GM23248 (cell line): ENCODE measurements at regions not wholly inside any gene's neighbourhood (a gene's known extent, or its start where the extent isn't known, plus 50 kb on each side); places are given as distances from the start of the nearest gene placed in this dataset.

Experiments used
- DNase-seq: peaks from one replicate; pipeline ENCODE4 v3.0.0-alpha.2; 2015
- H2AFZ ChIP-seq: fragments of 200-600 bp; sonication (generic); 2 replicates; pipeline ENCODE4 v1.6.1; 2016; ENCODE audit warnings: antibody characterized with exemption
- H3F3A ChIP-seq: fragments of 200-600 bp; sonication (generic); 2 replicates; pipeline ENCODE4 v1.6.1; 2016; ENCODE audit warnings: mild to moderate bottlenecking, antibody characterized with exemption, mixed run types; ENCODE audit not compliant: insufficient read depth
- H3K27ac ChIP-seq: fragments of 200-600 bp; sonication (generic); 2 replicates; pipeline ENCODE4 v1.5.1; 2016; ENCODE audit warnings: mild to moderate bottlenecking
- H3K27me3 ChIP-seq: fragments of 200-600 bp; sonication (generic); replicated peaks from 2 replicates; pipeline ENCODE4 v1.6.1; 2016; ENCODE audit warnings: mild to moderate bottlenecking; ENCODE audit not compliant: insufficient read depth
- H3K36me3 ChIP-seq: fragments of 200-600 bp; sonication (generic); 2 replicates; pipeline ENCODE4 v1.6.1; 2016; ENCODE audit warnings: low read depth, mild to moderate bottlenecking
- H3K4me1 ChIP-seq: fragments of 200-600 bp; sonication (generic); 2 replicates; pipeline ENCODE4 v1.6.1; 2016; ENCODE audit warnings: mild to moderate bottlenecking; ENCODE audit not compliant: insufficient read depth
- H3K4me2 ChIP-seq: fragments of 200-600 bp; sonication (generic); one replicate; pipeline ENCODE4 v1.6.1; 2016; ENCODE audit warnings: mild to moderate bottlenecking; ENCODE audit not compliant: unreplicated experiment
- H3K4me3 ChIP-seq: fragments of 200-600 bp; sonication (generic); 2 replicates; pipeline ENCODE4 v1.5.1; 2016; ENCODE audit warnings: mild to moderate bottlenecking
- H3K79me2 ChIP-seq: fragments of 200-600 bp; sonication (generic); 2 replicates; pipeline ENCODE4 v1.6.1; 2016; ENCODE audit warnings: mild to moderate bottlenecking; ENCODE audit not compliant: insufficient read depth
- H3K9ac ChIP-seq: fragments of 200-600 bp; sonication (generic); 2 replicates; pipeline ENCODE4 v1.6.1; 2016; ENCODE audit warnings: mild to moderate bottlenecking
- H3K9me2 ChIP-seq: fragments of 200-600 bp; sonication (generic); 2 replicates; pipeline ENCODE4 v1.6.1; 2016; ENCODE audit warnings: mixed run types, mild to moderate bottlenecking, moderate library complexity; ENCODE audit not compliant: insufficient read depth
- H3K9me3 ChIP-seq: fragments of 200-600 bp; sonication (generic); one replicate; pipeline ENCODE4 v1.6.1; 2017; ENCODE audit warnings: low read depth
- H4K20me1 ChIP-seq: fragments of 200-600 bp; sonication (generic); 2 replicates; pipeline ENCODE4 v1.6.0; 2016; ENCODE audit not compliant: insufficient read depth
- EZH2 ChIP-seq: fragments of 200-600 bp; sonication (generic); IDR thresholded peaks from 2 replicates; pipeline ENCODE4 v1.6.1; 2018; ENCODE audit warnings: antibody characterized with exemption, mild to moderate bottlenecking; ENCODE audit not compliant: insufficient read depth, poor library complexity, severe bottlenecking
- EZH2phosphoT487 ChIP-seq: fragments of 200-600 bp; sonication (generic); IDR thresholded peaks from 2 replicates; pipeline ENCODE4 v1.6.1; 2018; ENCODE audit warnings: antibody characterized with exemption, moderate library complexity, mild to moderate bottlenecking, low read depth; ENCODE audit not compliant: insufficient read depth
- WGBS, 2 experiments: methylation state at CpG; one replicate each; pipeline ENCODE4 v1.1.6; 2015 to 2017; ENCODE audit warnings: low lambda C conversion rate in 2 of 2, low coverage in 1 of 2; ENCODE audit errors: missing lambda C conversion rate in 2 of 2; 5-methylcytosine and 5-hydroxymethylcytosine counted together
- in situ Hi-C: fragments of 300-500 bp; cut with MboI; formaldehyde crosslinking; loops from 2 replicates; pipeline ENCODE4 v1.15.0; 2020

- H2AFZ ChIP-seq: no peak overlapping the region
- no peak overlapping the region for H3K4me2 ChIP-seq
- H3F3A ChIP-seq: no peaks in the 10 kb centered on the region
- DNase-seq: no peak
- no peaks in the 10 kb centered on the region for H3K9me2 ChIP-seq
- H3K4me1 ChIP-seq: no peaks in the 10 kb centered on the region
- H3K9me3 ChIP-seq: no peaks in the 10 kb centered on the region
- H3K36me3 ChIP-seq: no peaks in the 10 kb centered on the region
- no peaks in the 10 kb centered on the region for H3K27me3 ChIP-seq
- TF ChIP-seq EZH2 (no peak), EZH2phosphoT487 (no peak)
- no peaks in the 10 kb centered on the region for H3K79me2 ChIP-seq
- H3K4me3 ChIP-seq: no peak overlapping the region
- 6 to 8% methylated on average over 2 of the region's 2 CpGs for WGBS, 2 experiments
- in situ Hi-C loops: no loop called here
- H4K20me1 ChIP-seq: no peaks in the 10 kb centered on the region
- H3K9ac ChIP-seq: no peak overlapping the region
- no peak overlapping the region for H3K27ac ChIP-seq
Observed at GRCh38 chr7:52189153-52189778, 846.2 kb upstream of the POM121L12 start.

- no peaks in the 10 kb centered on the region for H4K20me1 ChIP-seq
- 40 to 41% methylated on average over 8 of the region's 8 CpGs for WGBS, 2 experiments
- in situ Hi-C loops: no loop called here
Observed at GRCh38 chr7:52184006-52184703, 851.3 kb upstream of the POM121L12 start.

GRCh38 chr7:52179934-52180333 is 855.5 kb upstream of the POM121L12 start:
- TF ChIP-seq EZH2phosphoT487 (no peak), EZH2 (no peak)
- no peaks in the 10 kb centered on the region for H3K79me2 ChIP-seq
- no peaks in the 10 kb centered on the region for H3F3A ChIP-seq

More at GRCh38 chr7:52184006-52184703, 851.3 kb upstream of the POM121L12 start:
- no peaks in the 10 kb centered on the region for H3K4me1 ChIP-seq
- no peak for TF ChIP-seq EZH2phosphoT487
- TF ChIP-seq EZH2: no peak
- H3K27ac ChIP-seq: no peak overlapping the region
- H3K4me2 ChIP-seq: no peak overlapping the region
- H3F3A ChIP-seq: no peaks in the 10 kb centered on the region
- no peaks in the 10 kb centered on the region for H3K9me2 ChIP-seq
- H3K9ac ChIP-seq: no peak overlapping the region
- H2AFZ ChIP-seq: no peak overlapping the region
- H3K9me3 ChIP-seq: peaks cover 3% of the 10 kb centered on the region
- H3K36me3 ChIP-seq: no peaks in the 10 kb centered on the region
- no peaks in the 10 kb centered on the region for H3K79me2 ChIP-seq
- DNase-seq: no peak
- no peaks in the 10 kb centered on the region for H3K27me3 ChIP-seq
- no peak overlapping the region for H3K4me3 ChIP-seq

GRCh38 chr7:52168085-52168484 is 851.5 kb upstream of the COBL start:
- H3K9me2 ChIP-seq: no peaks in the 10 kb centered on the region
- no peak for TF ChIP-seq EZH2
- no peak for TF ChIP-seq EZH2phosphoT487
- H3K79me2 ChIP-seq: no peaks in the 10 kb centered on the region
- no peaks in the 10 kb centered on the region for H3K9me3 ChIP-seq
- H3K4me1 ChIP-seq: no peaks in the 10 kb centered on the region
- H4K20me1 ChIP-seq: no peaks in the 10 kb centered on the region
- H3K4me2 ChIP-seq: no peak overlapping the region
- H3K27me3 ChIP-seq: no peaks in the 10 kb centered on the region
- WGBS, 2 experiments: 8 to 9% methylated on average over 3 of the region's 3 CpGs
- in situ Hi-C loops: no loop called here
- no peak overlapping the region for H3K9ac ChIP-seq
- no peak overlapping the region for H3K4me3 ChIP-seq
- H3K36me3 ChIP-seq: no peaks in the 10 kb centered on the region
- no peak overlapping the region for H3K27ac ChIP-seq
- no peak for DNase-seq
- no peaks in the 10 kb centered on the region for H3F3A ChIP-seq
- H2AFZ ChIP-seq: no peak overlapping the region

More at GRCh38 chr7:52179934-52180333, 855.5 kb upstream of the POM121L12 start:
- H3K9ac ChIP-seq: no peak overlapping the region
- no peak overlapping the region for H3K4me2 ChIP-seq
- no peaks in the 10 kb centered on the region for H3K4me1 ChIP-seq
- peaks cover 3% of the 10 kb centered on the region for H3K9me3 ChIP-seq
- H3K27ac ChIP-seq: no peak overlapping the region
- H4K20me1 ChIP-seq: no peaks in the 10 kb centered on the region
- no peak for DNase-seq
- in situ Hi-C loops: no loop called here
- no peaks in the 10 kb centered on the region for H3K36me3 ChIP-seq
- H2AFZ ChIP-seq: no peak overlapping the region
- H3K9me2 ChIP-seq: no peaks in the 10 kb centered on the region
- H3K27me3 ChIP-seq: no peaks in the 10 kb centered on the region
- H3K4me3 ChIP-seq: no peak overlapping the region
- WGBS, 2 experiments: 35 to 37% methylated on average over 8 of the region's 8 CpGs
